ENCODE measurements at regions not wholly inside any gene's neighbourhood (a gene's known extent, or its start where the extent isn't known, plus 50 kb on each side); places are given as distances from the start of the nearest gene placed in this dataset.
A peak's percentile ranks its signal among the peaks of the same experiment; 100 is the strongest.
"Not testable (repeated sequence)": the region's sequence is repeated elsewhere in the genome, so short reads cannot be mapped to it uniquely, and the experiment has no call there.

DNA sequence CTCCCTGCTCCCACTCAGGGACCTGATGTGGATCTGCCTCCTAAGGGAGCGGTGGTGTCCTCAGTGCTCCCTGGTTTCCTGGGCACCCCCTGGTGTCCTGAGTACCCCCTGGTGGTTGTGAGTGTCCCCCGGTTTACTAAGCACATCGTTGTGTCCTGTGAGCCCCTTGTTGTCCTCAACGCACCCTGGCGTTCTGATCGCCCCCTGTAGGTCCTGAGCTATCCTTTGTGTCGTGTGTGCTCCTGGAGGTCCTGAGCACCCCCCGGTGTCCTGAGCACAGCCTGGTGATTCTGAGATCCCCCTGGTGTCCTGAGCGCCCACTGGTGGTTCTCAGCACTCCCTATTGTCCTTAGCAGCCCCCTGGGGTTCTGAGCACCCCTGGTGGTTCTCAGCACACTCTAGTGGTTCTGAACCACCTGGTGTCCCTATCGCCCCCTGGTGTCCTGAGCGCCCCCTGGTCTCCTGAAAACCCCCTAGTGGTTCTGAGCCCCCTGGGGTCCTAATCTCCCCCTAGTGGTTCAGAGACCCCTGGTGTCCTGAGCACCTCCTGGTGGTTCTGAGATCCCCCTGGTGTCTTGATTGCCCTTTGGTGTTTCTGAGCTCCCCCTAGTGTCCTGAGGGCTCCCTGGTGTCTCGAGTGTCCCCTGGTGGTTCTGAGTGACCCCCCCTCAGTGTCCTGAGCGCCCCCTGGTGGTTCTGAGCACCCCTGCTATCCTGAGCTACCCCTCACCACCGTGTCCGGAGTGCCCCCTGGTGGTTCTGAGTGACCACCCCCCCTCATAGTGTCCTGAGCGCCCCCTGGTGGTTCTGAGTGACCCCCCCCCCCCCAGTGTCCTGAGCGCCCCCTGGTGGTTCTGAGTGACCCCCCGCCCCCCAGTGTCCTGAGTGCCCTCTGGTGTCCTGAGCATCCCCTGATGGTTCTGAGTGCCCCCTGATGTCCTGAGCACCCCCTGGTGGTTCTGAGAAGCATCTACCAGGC, 615.1 kb downstream of the TMEM121 start:
- Mint-ChIP-seq H3K27ac (no peak overlapping the region), H3K36me3 (ENCODE audit: low read depth) (no peaks in the 10 kb centered on the region), H3K9me3 (no peaks in the 10 kb centered on the region), H3K4me1 (ENCODE audit: low read depth) (peaks cover 4% of the 10 kb centered on the region), H3K4me3 (ENCODE audit: low read depth) (no peak overlapping the region), H3K27me3 (ENCODE audit: low read depth) (peaks cover 18% of the 10 kb centered on the region)
- intact Hi-C loops (cut with micrococcal nuclease): no loop called here
- peak; percentile 29 for DNase-seq (ENCODE audit: low spot score)

DNA sequence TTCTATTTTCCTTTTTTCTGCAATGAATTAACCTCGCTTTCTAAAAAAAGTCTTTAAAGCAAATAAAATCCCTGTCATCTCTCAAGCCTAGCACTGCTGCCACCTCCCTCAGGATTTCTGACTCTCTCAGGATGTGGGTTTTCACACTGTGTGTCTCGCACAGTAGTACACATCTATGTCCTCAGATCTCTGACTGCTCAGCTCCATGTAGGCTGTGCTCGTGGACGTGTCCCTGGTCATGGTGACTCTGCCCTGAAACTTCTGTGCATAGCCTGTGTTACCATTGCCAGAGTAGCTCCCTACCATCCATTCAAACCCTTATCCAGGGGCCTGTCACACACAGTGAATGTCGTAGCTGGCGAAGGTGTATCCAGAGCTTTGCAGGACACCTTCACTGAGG, 619.3 kb downstream of the TMEM121 start:
- H3K36me3 Mint-ChIP-seq (ENCODE audit: low read depth); H3K9me3 Mint-ChIP-seq; H3K4me1 Mint-ChIP-seq (ENCODE audit: low read depth); H3K27ac Mint-ChIP-seq; H3K4me3 Mint-ChIP-seq (ENCODE audit: low read depth); intact Hi-C loops (cut with micrococcal nuclease); DNase-seq (ENCODE audit: low spot score): not testable (repeated sequence)
- H3K27me3 Mint-ChIP-seq (ENCODE audit: low read depth): peaks cover 35% of the 10 kb centered on the region

DNA sequence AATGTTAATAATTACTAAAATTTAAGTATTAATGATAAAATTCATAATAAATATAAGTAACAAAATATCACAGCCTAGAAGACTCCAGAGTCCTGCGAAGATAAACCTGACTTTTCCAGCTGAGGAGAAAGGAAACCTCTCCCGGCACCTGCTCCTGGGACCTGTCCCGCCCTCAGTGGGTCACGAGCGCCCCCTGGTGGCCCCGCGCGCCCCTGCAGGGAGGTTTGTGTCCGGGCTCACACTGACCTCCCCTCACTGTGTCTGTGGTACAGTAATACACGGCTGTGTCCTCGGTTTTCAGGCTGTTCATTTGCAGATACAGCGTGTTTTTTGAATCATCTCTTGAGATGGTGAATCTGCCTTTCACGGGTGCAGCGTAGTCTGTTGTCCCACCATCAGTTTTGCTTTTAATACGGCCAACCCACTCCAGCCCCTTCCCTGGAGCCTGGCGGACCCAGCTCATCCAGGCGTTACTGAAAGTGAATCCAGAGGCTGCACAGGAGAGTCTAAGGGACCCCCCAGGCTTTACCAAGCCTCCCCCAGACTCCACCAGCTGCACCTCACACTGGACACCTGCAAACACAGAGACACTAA, 627.1 kb downstream of the TMEM121 start:
- H3K4me1 Mint-ChIP-seq (ENCODE audit: low read depth); intact Hi-C loops (cut with micrococcal nuclease); H3K4me3 Mint-ChIP-seq (ENCODE audit: low read depth); H3K36me3 Mint-ChIP-seq (ENCODE audit: low read depth); H3K27ac Mint-ChIP-seq; H3K9me3 Mint-ChIP-seq: not testable (repeated sequence)
- peak; percentile 60 for DNase-seq (ENCODE audit: low spot score)
- peaks cover 47% of the 10 kb centered on the region for H3K27me3 Mint-ChIP-seq (ENCODE audit: low read depth)

DNA sequence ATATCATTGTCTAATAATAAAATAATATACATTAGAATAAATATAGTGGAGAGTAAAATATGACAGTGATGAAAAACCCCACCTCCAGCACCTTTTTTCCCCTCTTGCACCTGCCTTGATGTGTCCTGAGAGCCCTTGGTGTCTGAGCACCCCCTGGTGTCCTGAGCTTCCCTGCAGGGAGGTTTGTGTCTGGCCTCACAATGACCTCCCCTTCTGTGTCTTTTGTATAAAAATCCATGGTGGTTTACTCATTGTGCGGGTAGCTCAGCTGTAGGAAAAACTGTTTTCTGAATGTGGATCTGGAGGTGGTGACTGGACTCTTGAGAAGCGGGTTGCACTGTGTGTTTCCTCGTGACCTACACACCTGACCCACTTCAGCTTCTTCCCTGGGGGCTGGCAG, 636.9 kb downstream of the TMEM121 start:
- H3K27ac Mint-ChIP-seq: no peak overlapping the region
- no peak overlapping the region for H3K4me3 Mint-ChIP-seq (ENCODE audit: low read depth)
- H3K9me3 Mint-ChIP-seq: no peaks in the 10 kb centered on the region
- intact Hi-C loops (cut with micrococcal nuclease): no loop called here
- H3K27me3 Mint-ChIP-seq (ENCODE audit: low read depth): peaks cover 54% of the 10 kb centered on the region
- DNase-seq (ENCODE audit: low spot score): no peak
- H3K4me1 Mint-ChIP-seq (ENCODE audit: low read depth): no peaks in the 10 kb centered on the region
- no peaks in the 10 kb centered on the region for H3K36me3 Mint-ChIP-seq (ENCODE audit: low read depth)

DNA sequence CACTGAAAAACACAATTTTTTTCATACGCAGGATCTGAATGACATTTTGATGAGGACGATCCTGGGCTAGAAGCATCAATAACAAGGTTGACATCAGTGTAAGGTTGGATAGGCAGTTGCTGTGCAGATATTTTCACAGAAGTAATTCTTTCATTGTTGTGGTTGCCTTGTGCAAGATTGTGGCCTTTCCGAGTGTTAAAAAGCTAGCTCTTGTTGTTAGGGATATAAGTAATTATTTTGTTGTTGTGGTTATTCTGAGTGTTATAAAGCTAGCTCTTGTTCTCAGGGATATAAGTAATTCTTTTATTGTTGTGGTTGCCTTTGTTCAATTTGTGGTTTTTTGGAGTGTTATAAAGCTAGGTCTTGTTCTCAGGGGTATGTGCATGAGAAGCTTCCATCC, 637.4 kb downstream of the TMEM121 start:
- H3K4me3 Mint-ChIP-seq (ENCODE audit: low read depth); H3K36me3 Mint-ChIP-seq (ENCODE audit: low read depth); H3K4me1 Mint-ChIP-seq (ENCODE audit: low read depth); DNase-seq (ENCODE audit: low spot score); intact Hi-C loops (cut with micrococcal nuclease); H3K9me3 Mint-ChIP-seq; H3K27ac Mint-ChIP-seq: not testable (repeated sequence)
- H3K27me3 Mint-ChIP-seq (ENCODE audit: low read depth): peaks cover 52% of the 10 kb centered on the region

DNA sequence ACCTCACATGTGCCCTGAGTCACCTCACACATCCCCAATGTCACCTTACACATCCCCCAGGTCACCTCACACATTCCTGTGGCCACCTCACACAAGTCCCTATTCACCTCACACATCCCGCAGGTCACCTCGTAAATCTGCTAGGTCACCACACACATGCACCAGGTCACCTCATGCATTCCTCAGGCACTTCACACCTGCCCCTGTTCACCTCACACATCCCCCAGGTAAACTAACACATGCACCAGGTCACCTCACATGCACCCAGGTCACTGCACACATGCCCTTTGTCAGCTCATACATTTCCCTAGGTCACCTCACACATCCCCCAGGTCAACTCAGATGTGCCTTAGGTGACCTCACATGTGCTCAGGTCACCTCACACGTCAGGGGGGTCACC, 639.8 kb downstream of the TMEM121 start:
- H3K4me1 Mint-ChIP-seq (ENCODE audit: low read depth): peaks cover 3% of the 10 kb centered on the region

DNA sequence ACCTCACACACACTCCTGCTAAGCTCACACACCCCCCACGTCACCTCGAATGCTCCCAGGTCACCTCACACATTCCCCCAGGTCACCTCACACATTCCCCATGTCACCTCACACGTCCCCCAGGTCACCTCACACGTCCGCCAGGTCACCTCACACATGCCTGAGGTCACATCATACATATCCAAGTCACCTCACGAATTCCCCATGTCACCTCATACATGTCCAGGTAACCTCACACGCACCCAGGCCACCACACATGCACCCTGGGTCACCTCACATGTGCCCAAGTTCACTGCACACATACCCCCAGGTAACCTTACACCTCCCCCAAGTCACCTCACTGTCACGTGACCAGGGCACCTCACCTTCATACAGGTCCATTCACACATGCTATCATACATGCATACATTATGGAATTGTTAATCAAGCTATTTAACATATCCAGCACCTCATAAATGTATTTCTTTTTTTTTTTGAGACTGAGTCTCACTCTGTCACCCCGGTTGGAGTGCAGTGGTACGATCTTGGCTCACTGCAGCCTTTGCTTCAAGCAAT, 640.3 kb downstream of the TMEM121 start:
- peaks cover 43% of the 10 kb centered on the region for H3K27me3 Mint-ChIP-seq (ENCODE audit: low read depth)
- no peak overlapping the region for H3K4me3 Mint-ChIP-seq (ENCODE audit: low read depth)
- no peak for DNase-seq (ENCODE audit: low spot score)
- H3K27ac Mint-ChIP-seq: no peak overlapping the region
- H3K9me3 Mint-ChIP-seq: no peaks in the 10 kb centered on the region
- H3K36me3 Mint-ChIP-seq (ENCODE audit: low read depth): no peaks in the 10 kb centered on the region
- peaks cover 3% of the 10 kb centered on the region for H3K4me1 Mint-ChIP-seq (ENCODE audit: low read depth)
- intact Hi-C loops (cut with micrococcal nuclease): no loop called here

More for the DNA sequence above, 639.8 kb downstream of the TMEM121 start:
- H3K27me3 Mint-ChIP-seq (ENCODE audit: low read depth): peaks cover 42% of the 10 kb centered on the region
- DNase-seq (ENCODE audit: low spot score): no peak
- no peak overlapping the region for H3K27ac Mint-ChIP-seq
- H3K36me3 Mint-ChIP-seq (ENCODE audit: low read depth): no peaks in the 10 kb centered on the region
- H3K4me3 Mint-ChIP-seq (ENCODE audit: low read depth): no peak overlapping the region
- H3K9me3 Mint-ChIP-seq: no peaks in the 10 kb centered on the region
- intact Hi-C loops (cut with micrococcal nuclease): no loop called here

DNA sequence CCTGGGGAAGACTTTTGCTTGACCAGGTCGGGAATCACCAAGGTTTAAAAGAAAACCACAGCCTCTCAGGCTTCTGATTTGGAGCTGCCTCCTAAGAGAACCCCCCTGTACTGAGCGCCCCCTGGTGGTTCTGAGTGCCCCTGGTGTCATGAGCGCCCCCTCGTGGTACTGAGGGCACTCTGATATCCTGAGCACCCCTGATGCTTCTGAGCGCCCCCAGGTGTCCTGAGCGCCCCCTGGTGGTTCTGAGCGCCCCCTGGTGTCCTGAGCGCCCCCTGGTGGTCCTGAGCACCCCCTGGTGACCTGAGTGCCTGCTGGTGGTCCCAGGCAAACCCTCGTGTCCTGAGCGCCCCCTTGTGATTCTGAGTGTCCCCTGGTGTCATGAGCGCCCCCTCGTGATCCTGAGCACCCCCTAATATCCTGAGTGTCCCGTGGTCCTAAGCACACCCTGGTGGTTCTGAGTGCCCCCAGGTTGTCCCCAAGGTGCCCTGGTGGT, 643.8 kb downstream of the TMEM121 start:
- H3K27ac Mint-ChIP-seq; H3K36me3 Mint-ChIP-seq (ENCODE audit: low read depth); H3K4me3 Mint-ChIP-seq (ENCODE audit: low read depth); H3K9me3 Mint-ChIP-seq: not testable (repeated sequence)
- Mint-ChIP-seq H3K27me3 (ENCODE audit: low read depth) (peaks cover 35% of the 10 kb centered on the region), H3K4me1 (ENCODE audit: low read depth) (peaks cover 18% of the 10 kb centered on the region)
- intact Hi-C loops (cut with micrococcal nuclease): loop anchor here (10.0 kb wide), 2 partner anchors 55 to 155 kb away; no protein-coding TSS in a partner anchor
- peak; percentile 78 for DNase-seq (ENCODE audit: low spot score)

DNA sequence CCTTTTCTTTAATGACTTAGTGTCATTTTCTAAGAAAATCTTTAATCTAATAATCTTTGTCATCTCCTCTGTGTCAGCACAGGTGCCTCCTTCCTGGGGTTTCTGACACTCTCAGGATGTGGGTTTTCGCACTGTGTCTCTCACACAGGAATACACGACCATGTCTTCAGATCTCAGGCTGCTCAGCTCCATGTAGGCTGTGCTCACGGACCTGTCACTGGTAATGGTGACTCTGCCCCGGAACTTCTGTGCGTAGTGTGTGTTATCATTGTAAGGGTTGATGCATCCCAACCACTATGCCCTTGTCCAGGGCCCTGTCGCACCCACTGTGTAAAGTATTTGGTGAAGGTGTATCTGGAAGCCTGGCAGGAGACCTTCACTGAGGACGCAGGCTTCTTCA, 647.8 kb downstream of the TMEM121 start:
- Mint-ChIP-seq H3K4me1 (ENCODE audit: low read depth) (peaks cover 46% of the 10 kb centered on the region), H3K27me3 (ENCODE audit: low read depth) (peaks cover 33% of the 10 kb centered on the region), H3K9me3 (no peaks in the 10 kb centered on the region), H3K36me3 (ENCODE audit: low read depth) (no peaks in the 10 kb centered on the region), H3K27ac (peak overlapping the region; percentile 39), H3K4me3 (ENCODE audit: low read depth) (peak overlapping the region; percentile 22)
- peak; percentile 52 for DNase-seq (ENCODE audit: low spot score)
- intact Hi-C loops (cut with micrococcal nuclease): loop anchor here (10.0 kb wide), 2 partner anchors 51 to 159 kb away; no protein-coding TSS in a partner anchor

DNA sequence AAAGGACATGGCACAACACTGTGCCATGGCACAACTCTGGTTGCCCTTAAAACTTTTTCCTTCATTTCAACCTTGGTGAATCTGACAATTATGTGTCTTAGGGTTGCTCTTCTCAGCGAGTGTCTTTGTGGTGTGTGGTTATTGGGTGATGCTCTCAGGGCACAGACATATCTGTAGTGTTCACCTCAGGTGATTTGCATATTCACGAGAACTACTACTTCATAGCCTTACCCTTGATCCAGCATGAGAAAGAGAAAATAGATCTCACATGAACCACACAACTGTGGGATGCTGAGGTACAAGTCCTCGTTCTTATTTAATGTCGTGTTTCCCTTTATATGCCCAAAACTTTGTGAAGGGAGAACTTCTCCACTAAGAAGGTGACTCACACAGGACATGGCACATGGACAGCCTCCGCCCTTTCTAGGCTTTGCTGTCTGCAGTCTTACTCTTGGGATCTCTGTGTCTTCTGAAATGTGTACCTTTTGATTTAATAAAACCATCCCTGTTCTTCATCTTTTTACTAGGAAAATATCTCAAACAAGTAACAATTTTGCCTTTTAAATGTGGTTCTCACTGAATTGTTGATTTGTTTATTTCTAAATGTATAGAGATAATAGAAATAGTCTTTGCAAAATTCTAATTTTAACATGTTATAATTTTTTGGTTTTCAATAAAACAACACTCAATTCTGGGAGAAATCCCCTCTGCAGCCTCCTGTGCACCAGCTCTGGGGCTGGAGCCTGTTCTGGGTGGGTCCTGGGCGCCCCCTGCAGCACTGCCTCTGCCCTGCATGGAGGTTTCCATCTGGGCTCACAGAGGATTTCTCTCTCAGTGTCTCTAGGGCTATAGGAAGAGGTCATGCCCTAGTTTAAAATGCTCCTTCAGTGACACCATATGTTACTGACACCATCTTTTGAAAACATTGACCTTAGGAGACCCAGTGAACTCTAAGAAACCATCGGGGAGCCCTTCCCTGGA, 651.2 kb downstream of the TMEM121 start:
- H3K27ac Mint-ChIP-seq: not testable (repeated sequence)

DNA sequence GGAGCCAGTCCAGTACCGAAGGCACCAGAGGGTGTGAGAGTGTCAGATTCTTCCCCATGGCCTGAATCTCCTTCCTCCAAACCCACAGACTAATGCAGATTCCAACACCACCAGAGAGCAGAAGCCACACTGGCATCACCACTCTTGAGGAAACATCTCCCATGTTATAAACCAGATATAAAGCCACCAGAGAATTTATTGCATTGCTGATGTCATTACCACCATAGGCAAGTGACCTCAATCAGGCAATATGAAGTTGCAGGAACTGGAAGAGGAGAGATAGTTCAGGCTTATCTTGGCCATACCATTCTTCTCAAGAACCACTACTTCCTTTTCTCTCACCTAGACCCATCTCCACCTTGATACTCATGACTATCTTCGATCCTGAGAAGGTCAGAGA, 653.4 kb downstream of the TMEM121 start:
- no peak for DNase-seq (ENCODE audit: low spot score)
- intact Hi-C loops (cut with micrococcal nuclease): loop anchor here (10.0 kb wide), 2 partner anchors 45 to 165 kb away; no protein-coding TSS in a partner anchor
- no peaks in the 10 kb centered on the region for H3K9me3 Mint-ChIP-seq
- H3K4me1 Mint-ChIP-seq (ENCODE audit: low read depth): peaks cover 55% of the 10 kb centered on the region
- H3K27ac Mint-ChIP-seq: no peak overlapping the region
- peaks cover 46% of the 10 kb centered on the region for H3K27me3 Mint-ChIP-seq (ENCODE audit: low read depth)
- H3K36me3 Mint-ChIP-seq (ENCODE audit: low read depth): no peaks in the 10 kb centered on the region
- no peak overlapping the region for H3K4me3 Mint-ChIP-seq (ENCODE audit: low read depth)

More for the DNA sequence above, 651.2 kb downstream of the TMEM121 start:
- peaks cover 46% of the 10 kb centered on the region for H3K27me3 Mint-ChIP-seq (ENCODE audit: low read depth)
- intact Hi-C loops (cut with micrococcal nuclease): loop anchor here (10.0 kb wide), 2 partner anchors 47 to 163 kb away; no protein-coding TSS in a partner anchor
- not testable (repeated sequence) for H3K36me3 Mint-ChIP-seq (ENCODE audit: low read depth); H3K4me3 Mint-ChIP-seq (ENCODE audit: low read depth); H3K9me3 Mint-ChIP-seq
- H3K4me1 Mint-ChIP-seq (ENCODE audit: low read depth): peaks cover 56% of the 10 kb centered on the region
- peak; percentile 42 for DNase-seq (ENCODE audit: low spot score)

DNA sequence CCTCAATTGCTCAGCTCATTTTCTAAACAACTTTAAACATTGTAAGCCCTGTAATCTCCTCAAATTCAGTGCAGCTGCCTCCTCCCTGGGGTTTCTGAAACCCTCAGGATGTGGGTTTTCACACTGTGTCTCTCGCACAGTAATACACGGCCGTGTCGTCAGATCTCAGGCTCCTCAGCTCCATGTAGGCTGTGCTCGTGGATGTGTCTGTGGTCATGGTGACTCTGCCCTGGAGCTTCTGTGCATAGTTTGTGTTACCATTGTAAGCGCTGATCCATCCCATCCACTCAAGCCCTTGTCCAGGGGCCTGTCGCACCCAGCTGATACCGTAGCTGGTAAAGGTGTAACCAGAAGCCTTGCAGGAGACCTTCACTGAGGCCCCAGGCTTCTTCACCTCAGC, 658.4 kb downstream of the TMEM121 start:
- Mint-ChIP-seq H3K27ac (peak overlapping the region; percentile 43), H3K4me1 (ENCODE audit: low read depth) (peaks cover 38% of the 10 kb centered on the region), H3K27me3 (ENCODE audit: low read depth) (peaks cover 58% of the 10 kb centered on the region)
- H3K4me3 Mint-ChIP-seq (ENCODE audit: low read depth); intact Hi-C loops (cut with micrococcal nuclease); H3K36me3 Mint-ChIP-seq (ENCODE audit: low read depth); H3K9me3 Mint-ChIP-seq: not testable (repeated sequence)
- DNase-seq (ENCODE audit: low spot score): peak; percentile 56

All from activated T-helper 2 cell treated with anti-CD3 and anti-CD28 coated beads, Interferon-gamma antibody, Interleukin-2, Interleukin-4, amounts not matched to agents 10 μg/mL and 5 μg/mL and 100 μg/mL, durations not matched to agents 14 hours and 24 hours and 36 hours (primary cell).